H9 (cell line): ENCODE measurements at regions not wholly inside any gene's neighbourhood (a gene's known extent, or its start where the extent isn't known, plus 50 kb on each side); places are given as distances from the start of the nearest gene placed in this dataset.

ENCODE experiments used
- DNase-seq: peaks from one replicate; pipeline ENCODE4 v3.0.0-alpha.2; 2017
- H2AFZ ChIP-seq: one replicate; pipeline ENCODE4 v1.6.1; 2013; ENCODE audit warnings: mild to moderate bottlenecking, low read length, control low read depth, moderate library complexity
- H2AK5ac ChIP-seq: 2 replicates; pipeline ENCODE4 v1.6.1; 2013; ENCODE audit warnings: low read length, control low read depth, mixed read lengths; ENCODE audit not compliant: insufficient read length
- H2BK120ac ChIP-seq: one replicate; pipeline ENCODE4 v1.6.1; 2013; ENCODE audit warnings: low read depth, mild to moderate bottlenecking, low read length, control low read depth, inconsistent platforms; ENCODE audit not compliant: poor library complexity, severe bottlenecking
- H2BK12ac ChIP-seq: 2 replicates; pipeline ENCODE4 v1.6.1; 2013; ENCODE audit warnings: low read length, control low read depth, mixed read lengths, low read depth; ENCODE audit not compliant: insufficient read length
- H2BK15ac ChIP-seq: 2 replicates; pipeline ENCODE4 v1.6.1; 2013; ENCODE audit warnings: low read depth, low read length, control low read depth
- H2BK20ac ChIP-seq: one replicate; pipeline ENCODE4 v1.6.1; 2013; ENCODE audit warnings: low read depth, mild to moderate bottlenecking, low read length, control low read depth, inconsistent platforms; ENCODE audit not compliant: poor library complexity, severe bottlenecking
- H2BK5ac ChIP-seq: 2 replicates; pipeline ENCODE4 v1.6.1; 2013; ENCODE audit warnings: low read length, control low read depth, mixed read lengths; ENCODE audit not compliant: insufficient read length
- H3K14ac ChIP-seq: 2 replicates; pipeline ENCODE4 v1.6.1; 2013; ENCODE audit warnings: low read length, control low read depth; ENCODE audit not compliant: insufficient read depth
- H3K18ac ChIP-seq: 2 replicates; pipeline ENCODE4 v1.6.1; 2013; ENCODE audit warnings: low read depth, mild to moderate bottlenecking, mixed read lengths, low read length, control low read depth; ENCODE audit not compliant: insufficient read length
- H3K23ac ChIP-seq: 2 replicates; pipeline ENCODE4 v1.6.1; 2013; ENCODE audit warnings: low read length, control low read depth, mixed read lengths, low read depth; ENCODE audit not compliant: insufficient read length
- H3K23me2 ChIP-seq: 2 replicates; pipeline ENCODE4 v1.6.1; 2013; ENCODE audit warnings: low read depth, mild to moderate bottlenecking, mixed read lengths, low read length, control low read depth; ENCODE audit not compliant: insufficient read length, poor library complexity, severe bottlenecking
- H3K27ac ChIP-seq: 2 replicates; pipeline ENCODE4 v1.5.1; 2013; ENCODE audit warnings: low read length, control low read depth, mixed read lengths, low read depth; ENCODE audit not compliant: insufficient read length
- H3K27me3 ChIP-seq: 2 replicates; pipeline ENCODE4 v1.6.1; 2013; ENCODE audit warnings: low read length, control low read depth, inconsistent platforms; ENCODE audit not compliant: insufficient read depth
- H3K4ac ChIP-seq: 2 replicates; pipeline ENCODE4 v1.6.1; 2013; ENCODE audit warnings: low read depth, mild to moderate bottlenecking, control low read depth, inconsistent platforms, low read length, moderate library complexity
- H3K4me1 ChIP-seq: 2 replicates; pipeline ENCODE4 v1.6.1; 2013; ENCODE audit warnings: low read length, control low read depth, inconsistent platforms; ENCODE audit not compliant: insufficient read depth
- H3K4me2 ChIP-seq: 2 replicates; pipeline ENCODE4 v1.6.1; 2013; ENCODE audit warnings: low read length, control low read depth, mixed read lengths; ENCODE audit not compliant: insufficient read length, insufficient read depth
- H3K56ac ChIP-seq: 2 replicates; pipeline ENCODE4 v1.6.1; 2013; ENCODE audit warnings: low read depth, mild to moderate bottlenecking, mixed read lengths, low read length, control low read depth; ENCODE audit not compliant: insufficient read length
- H3K79me1 ChIP-seq: 2 replicates; pipeline ENCODE4 v1.6.1; 2013; ENCODE audit warnings: low read depth, mild to moderate bottlenecking, moderate library complexity, low read length, control low read depth, inconsistent platforms; ENCODE audit not compliant: insufficient read depth, poor library complexity, severe bottlenecking
- H3K79me2 ChIP-seq: 2 replicates; pipeline ENCODE4 v1.6.1; 2013; ENCODE audit warnings: low read length, control low read depth, inconsistent platforms; ENCODE audit not compliant: insufficient read depth
- H3K9ac ChIP-seq: 2 replicates; pipeline ENCODE4 v1.6.1; 2013; ENCODE audit warnings: low read length, control low read depth, mixed read lengths; ENCODE audit not compliant: insufficient read length; ENCODE audit errors: extremely low read depth
- H3K9me3 ChIP-seq: one replicate; pipeline ENCODE4 v1.6.1; 2013; ENCODE audit warnings: low read depth, low read length, inconsistent platforms; ENCODE audit not compliant: control insufficient read depth
- H3T11ph ChIP-seq: one replicate; pipeline ENCODE4 v1.6.1; 2013; ENCODE audit warnings: mild to moderate bottlenecking, low read length, control low read depth, inconsistent platforms
- H4K20me1 ChIP-seq: one replicate; pipeline ENCODE4 v1.6.1; 2013; ENCODE audit not compliant: control insufficient read depth, insufficient read length, insufficient read depth
- H4K5ac ChIP-seq: 2 replicates; pipeline ENCODE4 v1.6.1; 2013; ENCODE audit warnings: low read depth, mild to moderate bottlenecking, mixed read lengths, low read length, control low read depth; ENCODE audit not compliant: insufficient read length
- H4K8ac ChIP-seq: replicated peaks from 2 replicates; pipeline ENCODE4 v1.6.1; 2013; ENCODE audit warnings: low read length, control low read depth, mixed read lengths, low read depth; ENCODE audit not compliant: insufficient read length
- H4K91ac ChIP-seq: 2 replicates; pipeline ENCODE4 v1.6.1; 2013; ENCODE audit warnings: low read depth, mild to moderate bottlenecking, moderate library complexity, mixed read lengths, low read length, control low read depth; ENCODE audit not compliant: insufficient read length
- H3K27ac Mint-ChIP-seq, 3 experiments: 2 replicates in 2 of 3; 3 replicates in 1 of 3; pipeline ENCODE4 v1.8.0; 2020 to 2021; ENCODE audit warnings: mixed read lengths in 3 of 3, mild to moderate bottlenecking in 1 of 3, moderate library complexity in 1 of 3
- H3K27me3 Mint-ChIP-seq: 2 replicates; pipeline ENCODE4 v1.8.0; 2021; ENCODE audit warnings: low read depth, mild to moderate bottlenecking, moderate library complexity, mixed read lengths
- H3K36me3 Mint-ChIP-seq, 3 experiments: 2 replicates in 2 of 3; 3 replicates in 1 of 3; pipeline ENCODE4 v1.8.0; 2020 to 2021; ENCODE audit warnings: low read depth in 3 of 3, mixed read lengths in 3 of 3; ENCODE audit not compliant: insufficient read depth in 1 of 3
- H3K4me1 Mint-ChIP-seq, 2 experiments: 2 replicates each; pipeline ENCODE4 v1.8.0; 2020; ENCODE audit warnings: mixed read lengths in 2 of 2
- H3K4me3 Mint-ChIP-seq, 2 experiments: 2 replicates in 1 of 2; 3 replicates in 1 of 2; pipeline ENCODE4 v1.8.0; 2020 to 2021; ENCODE audit warnings: mild to moderate bottlenecking in 2 of 2, mixed read lengths in 2 of 2, moderate library complexity in 1 of 2
- H3K9me3 Mint-ChIP-seq, 2 experiments: 2 replicates in 1 of 2; 3 replicates in 1 of 2; pipeline ENCODE4 v1.8.0; 2020; ENCODE audit warnings: mild to moderate bottlenecking in 2 of 2, mixed read lengths in 2 of 2, moderate library complexity in 1 of 2
- CTCF ChIP-seq: fragments of 200-600 bp; sonication (generic); conservative IDR thresholded peaks from 3 replicates; pipeline ENCODE4 v1.8.0; 2021; ENCODE audit warnings: antibody characterized with exemption, mild to moderate bottlenecking
- WGBS: extraction: QIAGEN DNeasy Blood & Tissue Kit; methylation state at CpG from one replicate; pipeline ENCODE4 v1.1.7; 2013; ENCODE audit warnings: missing lambda C conversion rate, low lambda C conversion rate, mixed read lengths; ENCODE audit not compliant: insufficient read length; ENCODE audit errors: extremely low coverage; 5-methylcytosine and 5-hydroxymethylcytosine counted together

GRCh38 chr11:127073621-127074020, 73.1 kb upstream of the KIRREL3 start:
- no peak overlapping the region for H3T11ph ChIP-seq
- DNase-seq, result no peak
- no peak overlapping the region for H3K23ac ChIP-seq
- H4K20me1 ChIP-seq, result no peaks in the 10 kb centered on the region
- Mint-ChIP-seq H3K4me3 (no peak overlapping the region), H3K9me3 (no peaks in the 10 kb centered on the region), H3K27me3 (peaks cover 2% of the 10 kb centered on the region; the same call in 1 of the 2 replicates), H3K27ac (no peak overlapping the region), H3K36me3 (no peaks in the 10 kb centered on the region), H3K4me1 (peaks cover 12 to 14% of the 10 kb centered on the region in 2 experiments)
- no peak overlapping the region for H3K9ac ChIP-seq
- H2AFZ ChIP-seq, result no peak overlapping the region
- no peak overlapping the region for H2BK12ac ChIP-seq
- H2BK20ac ChIP-seq, result no peak overlapping the region
- no peaks in the 10 kb centered on the region for H3K27me3 ChIP-seq
- no peak overlapping the region for H2BK15ac ChIP-seq
- no peak overlapping the region for H3K14ac ChIP-seq
- no peak overlapping the region for H2AK5ac ChIP-seq
- H2BK120ac ChIP-seq, result no peak overlapping the region
- no peak overlapping the region for H3K4ac ChIP-seq
- H4K91ac ChIP-seq, result no peak overlapping the region
- no peak overlapping the region for H2BK5ac ChIP-seq
- no peak overlapping the region for H3K27ac ChIP-seq
- H3K79me2 ChIP-seq, result no peaks in the 10 kb centered on the region
- no peak overlapping the region for H3K4me2 ChIP-seq
- no peak overlapping the region for H4K8ac ChIP-seq
- no peaks in the 10 kb centered on the region for H3K23me2 ChIP-seq
- H3K9me3 ChIP-seq, result no peaks in the 10 kb centered on the region
- WGBS, result no CpG with 5 or more reads among the region's 4 CpGs
- no peak for TF ChIP-seq CTCF
- H4K5ac ChIP-seq, result no peak overlapping the region
- H3K4me1 ChIP-seq, result peaks cover 3% of the 10 kb centered on the region; the same call in 1 of the 2 replicates
- H3K79me1 ChIP-seq, result no peaks in the 10 kb centered on the region
- H3K18ac ChIP-seq, result no peak overlapping the region
- H3K56ac ChIP-seq, result no peak overlapping the region
